Neural cell (in vitro differentiated cells): ENCODE measurements at regions not wholly inside any gene's neighbourhood (a gene's known extent, or its start where the extent isn't known, plus 50 kb on each side); places are given as distances from the start of the nearest gene placed in this dataset.

Source experiments
- H2AFZ ChIP-seq: fragments of 200-600, 300-800 bp; sonication (generic), shearing (Covaris generic); 2 replicates; pipeline ENCODE4 v1.6.0; 2014; ENCODE audit warnings: low read depth, mild to moderate bottlenecking, antibody characterized with exemption, low read length, moderate library complexity
- H3F3A ChIP-seq: fragments of 200-600 bp; shearing (Covaris generic); 2 replicates; pipeline ENCODE4 v1.6.1; 2016; ENCODE audit warnings: mild to moderate bottlenecking, moderate library complexity, mixed read lengths, antibody characterized with exemption, low read length; ENCODE audit not compliant: insufficient read depth, poor library complexity, severe bottlenecking
- H3K27ac ChIP-seq: fragments of 200-600, 300-800 bp; sonication (generic), shearing (Covaris generic); 2 replicates; pipeline ENCODE4 v1.5.1; 2014; ENCODE audit warnings: mild to moderate bottlenecking, low read length, moderate library complexity
- H3K27me3 ChIP-seq: fragments of 300-800, 200-600 bp; sonication (generic), shearing (Covaris generic); 2 replicates; pipeline ENCODE4 v1.6.0; 2014; ENCODE audit warnings: mild to moderate bottlenecking, low read depth, low read length, moderate library complexity; ENCODE audit not compliant: insufficient read depth
- H3K36me3 ChIP-seq: fragments of 300-800, 200-600 bp; sonication (generic), shearing (Covaris generic); 2 replicates; pipeline ENCODE4 v1.5.1; 2014; ENCODE audit warnings: mild to moderate bottlenecking, antibody characterized with exemption, low read length, moderate library complexity; ENCODE audit not compliant: insufficient read depth
- H3K4me2 ChIP-seq: fragments of 300-800, 200-600 bp; sonication (generic), shearing (Covaris generic); 2 replicates; pipeline ENCODE4 v1.6.0; 2014; ENCODE audit warnings: mild to moderate bottlenecking, low read length
- H3K4me3 ChIP-seq: fragments of 300-800, 200-600 bp; sonication (generic), shearing (Covaris generic); 2 replicates; pipeline ENCODE4 v1.5.1; 2014; ENCODE audit warnings: mild to moderate bottlenecking, low read length, moderate library complexity
- H3K79me2 ChIP-seq: fragments of 200-600 bp; shearing (Covaris generic); replicated peaks from 2 replicates; pipeline ENCODE4 v1.6.0; 2014; ENCODE audit warnings: mild to moderate bottlenecking, low read length, moderate library complexity; ENCODE audit not compliant: insufficient read depth
- H3K9ac ChIP-seq: fragments of 300-800, 200-600 bp; sonication (generic), shearing (Covaris generic); 2 replicates; pipeline ENCODE4 v1.6.1; 2016; ENCODE audit warnings: mild to moderate bottlenecking, low read length, mixed read lengths
- H3K9me2 ChIP-seq: fragments of 200-600 bp; shearing (Covaris generic); 2 replicates; pipeline ENCODE4 v1.6.1; 2016; ENCODE audit warnings: mild to moderate bottlenecking, low read length, mixed read lengths; ENCODE audit not compliant: insufficient read depth
- H3K9me3 ChIP-seq: fragments of 200-600, 300-800 bp; sonication (generic), shearing (Covaris generic); 2 replicates; pipeline ENCODE4 v1.6.1; 2016; ENCODE audit warnings: mild to moderate bottlenecking, mixed run types, low read length, moderate library complexity, mixed read lengths
- H4K20me1 ChIP-seq: fragments of 200-600 bp; shearing (Covaris generic); 2 replicates; pipeline ENCODE4 v1.6.1; 2016; ENCODE audit warnings: mild to moderate bottlenecking, mixed run types; ENCODE audit not compliant: insufficient read depth
- EP300 ChIP-seq: fragments of 450-650 bp; conservative IDR thresholded peaks from 2 replicates; pipeline ENCODE4 v1.6.1; 2014; ENCODE audit warnings: antibody characterized with exemption, mild to moderate bottlenecking, moderate library complexity; ENCODE audit not compliant: poor library complexity, severe bottlenecking
- EZH2 ChIP-seq: fragments of 200-600, 300-800 bp; shearing (Covaris generic), sonication (generic); IDR thresholded peaks from 2 replicates; pipeline ENCODE4 v1.6.1; 2014; ENCODE audit warnings: antibody characterized with exemption, low read length, borderline replicate concordance, mild to moderate bottlenecking; ENCODE audit not compliant: insufficient read depth, poor library complexity, severe bottlenecking
- MXI1 ChIP-seq: fragments of 450-650 bp; conservative IDR thresholded peaks from 2 replicates; pipeline ENCODE4 v1.6.1; 2014; ENCODE audit warnings: antibody characterized with exemption, mild to moderate bottlenecking; ENCODE audit not compliant: poor library complexity, severe bottlenecking
- POLR2AphosphoS5 ChIP-seq: IDR thresholded peaks from 2 replicates; pipeline ENCODE4 v1.6.1; 2012
- RAD21 ChIP-seq: fragments of 450-650 bp; conservative IDR thresholded peaks from 2 replicates; pipeline ENCODE4 v1.6.1; 2014; ENCODE audit warnings: antibody characterized with exemption, mild to moderate bottlenecking, moderate library complexity
- REST ChIP-seq: IDR thresholded peaks from 2 replicates; pipeline ENCODE4 v1.6.1; 2012; ENCODE audit warnings: borderline replicate concordance
- SMC3 ChIP-seq: fragments of 450-650 bp; conservative IDR thresholded peaks from 2 replicates; pipeline ENCODE4 v1.6.1; 2014; ENCODE audit warnings: antibody characterized with exemption, mild to moderate bottlenecking, moderate library complexity; ENCODE audit not compliant: poor library complexity
- TAF1 ChIP-seq: IDR thresholded peaks from 2 replicates; pipeline ENCODE4 v1.6.1; 2012; ENCODE audit warnings: low read depth
- TF ChIP-seq, protein P1 (sequence below): fragments of 450-650 bp; IDR thresholded peaks from 2 replicates; pipeline ENCODE4 v1.5.1; 2014; ENCODE audit warnings: antibody characterized with exemption, mild to moderate bottlenecking, moderate library complexity; ENCODE audit not compliant: poor library complexity, severe bottlenecking

GRCh38 chr11:100562128-100562527 lies 125.0 kb upstream of the ARHGAP42 start:
- H3K9me2 ChIP-seq = no peaks in the 10 kb centered on the region
- no peaks in the 10 kb centered on the region for H3K79me2 ChIP-seq
- no peaks in the 10 kb centered on the region for H3K27me3 ChIP-seq
- H3K4me3 ChIP-seq = no peak overlapping the region
- no peaks in the 10 kb centered on the region for H4K20me1 ChIP-seq
- no peak for TF ChIP-seq EP300
- TF ChIP-seq MXI1 = no peak
- no peak for TF ChIP-seq REST
- no peak overlapping the region for H3K27ac ChIP-seq
- no peaks in the 10 kb centered on the region for H3K9me3 ChIP-seq
- H3F3A ChIP-seq = no peaks in the 10 kb centered on the region
- no peak overlapping the region for H3K4me2 ChIP-seq
- no peaks in the 10 kb centered on the region for H3K36me3 ChIP-seq
- no peak overlapping the region for H3K9ac ChIP-seq
- no peak overlapping the region for H2AFZ ChIP-seq

- Histone ChIP-seq H2AFZ (no peak overlapping the region), H3K79me2 (no peaks in the 10 kb centered on the region), H3K27ac (no peak overlapping the region), H4K20me1 (no peaks in the 10 kb centered on the region), H3K9me3 (no peaks in the 10 kb centered on the region), H3K4me2 (no peak overlapping the region), H3K4me3 (no peak overlapping the region), H3K9ac (no peak overlapping the region), H3F3A (no peaks in the 10 kb centered on the region), H3K9me2 (no peaks in the 10 kb centered on the region), H3K27me3 (no peaks in the 10 kb centered on the region), H3K36me3 (no peaks in the 10 kb centered on the region)
- no peak for TF ChIP-seq EZH2
- TF ChIP-seq SMC3 = no peak
- TF ChIP-seq RAD21 = no peak
- TF ChIP-seq, protein P1, sequence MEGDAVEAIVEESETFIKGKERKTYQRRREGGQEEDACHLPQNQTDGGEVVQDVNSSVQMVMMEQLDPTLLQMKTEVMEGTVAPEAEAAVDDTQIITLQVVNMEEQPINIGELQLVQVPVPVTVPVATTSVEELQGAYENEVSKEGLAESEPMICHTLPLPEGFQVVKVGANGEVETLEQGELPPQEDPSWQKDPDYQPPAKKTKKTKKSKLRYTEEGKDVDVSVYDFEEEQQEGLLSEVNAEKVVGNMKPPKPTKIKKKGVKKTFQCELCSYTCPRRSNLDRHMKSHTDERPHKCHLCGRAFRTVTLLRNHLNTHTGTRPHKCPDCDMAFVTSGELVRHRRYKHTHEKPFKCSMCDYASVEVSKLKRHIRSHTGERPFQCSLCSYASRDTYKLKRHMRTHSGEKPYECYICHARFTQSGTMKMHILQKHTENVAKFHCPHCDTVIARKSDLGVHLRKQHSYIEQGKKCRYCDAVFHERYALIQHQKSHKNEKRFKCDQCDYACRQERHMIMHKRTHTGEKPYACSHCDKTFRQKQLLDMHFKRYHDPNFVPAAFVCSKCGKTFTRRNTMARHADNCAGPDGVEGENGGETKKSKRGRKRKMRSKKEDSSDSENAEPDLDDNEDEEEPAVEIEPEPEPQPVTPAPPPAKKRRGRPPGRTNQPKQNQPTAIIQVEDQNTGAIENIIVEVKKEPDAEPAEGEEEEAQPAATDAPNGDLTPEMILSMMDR = no peak
- TF ChIP-seq TAF1 = no peak
- TF ChIP-seq POLR2AphosphoS5 = no peak
Measured at GRCh38 chr11:100563541-100564280, 123.4 kb upstream of the ARHGAP42 start.
